ENCODE measurements at regions not wholly inside any gene's neighbourhood (a gene's known extent, or its start where the extent isn't known, plus 50 kb on each side); places are given as distances from the start of the nearest gene placed in this dataset.

DNA sequence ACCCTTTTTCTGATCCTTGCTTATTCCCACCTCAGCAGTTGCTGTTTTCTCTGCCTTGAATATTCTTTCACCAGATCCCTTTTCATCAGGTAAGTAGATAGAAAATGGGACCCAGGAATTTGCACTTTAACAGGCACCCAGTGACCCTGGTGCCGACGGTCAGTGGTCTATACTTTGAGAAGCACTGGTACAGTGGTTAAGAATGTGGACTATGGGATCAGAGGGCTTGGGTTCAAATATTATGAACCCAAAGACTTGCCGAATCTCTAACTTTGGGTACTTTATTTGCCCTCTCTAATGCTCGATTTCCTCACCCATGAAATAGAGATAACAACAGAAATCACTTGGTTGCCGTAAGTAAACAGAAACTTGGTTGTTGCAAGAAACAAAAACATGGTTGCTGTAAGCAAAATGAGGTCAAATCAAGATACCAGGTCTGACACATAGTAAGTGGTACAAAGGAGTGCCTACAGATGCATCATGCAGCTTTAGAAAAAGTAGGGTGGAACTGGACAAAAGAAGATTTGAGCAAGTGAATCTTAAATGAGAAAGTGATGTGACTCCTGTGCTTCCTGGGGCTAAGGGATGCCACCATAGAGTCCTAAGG is 69.5 kb upstream of the GLS start:
- H3K4me3 Mint-ChIP-seq (ENCODE audit: low read depth, unreplicated experiment): no peak overlapping the region
- H3K4me1 Mint-ChIP-seq (ENCODE audit: low read depth, unreplicated experiment): peaks cover 20% of the 10 kb centered on the region
- CTCF ChIA-PET: no interaction called here
- no peaks in the 10 kb centered on the region for H3K36me3 Mint-ChIP-seq (ENCODE audit: insufficient read depth, unreplicated experiment)
- TF ChIP-seq CTCF (IDR thresholded peaks at IDR 0.05; ENCODE audit: unreplicated experiment): no peak
- H3K27ac Mint-ChIP-seq (ENCODE audit: unreplicated experiment): no peak overlapping the region
- intact Hi-C loops (cut with micrococcal nuclease; ENCODE audit: unreplicated experiment): no loop called here
- peaks cover under 1% of the 10 kb centered on the region for H3K9me3 Mint-ChIP-seq (ENCODE audit: low read depth, unreplicated experiment)
- no peaks in the 10 kb centered on the region for H3K27me3 Mint-ChIP-seq (ENCODE audit: unreplicated experiment)
- DNase-seq: no peak
- BruUV-seq (replicated peaks): no TSS peak

DNA sequence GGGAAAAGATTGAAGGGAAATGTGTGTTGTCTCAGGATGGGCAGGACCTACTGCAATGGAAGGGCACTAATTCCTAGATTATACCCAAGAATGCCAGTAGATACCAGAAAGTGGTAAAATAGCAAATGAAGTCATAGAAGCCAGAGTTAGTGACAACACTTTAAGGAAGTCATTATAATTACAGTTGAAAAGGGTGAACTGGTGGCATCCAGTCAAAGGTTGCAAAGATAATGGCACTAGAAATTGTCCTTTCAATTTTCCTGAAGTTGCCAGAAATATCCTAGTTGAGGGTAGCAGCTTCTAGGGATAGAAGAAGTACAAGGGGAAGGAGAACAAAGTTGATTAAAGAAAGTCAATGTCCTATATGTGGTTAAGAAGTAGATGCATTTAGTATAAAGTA is 68.8 kb upstream of the GLS start:
- H3K27ac Mint-ChIP-seq (ENCODE audit: unreplicated experiment): no peak overlapping the region

GRCh38 chr2:190812506-190813294 is 67.9 kb upstream of the GLS start:
- Mint-ChIP-seq H3K27ac (ENCODE audit: unreplicated experiment) (no peak overlapping the region), H3K4me1 (ENCODE audit: low read depth, unreplicated experiment) (peaks cover 20% of the 10 kb centered on the region), H3K36me3 (ENCODE audit: insufficient read depth, unreplicated experiment) (no peaks in the 10 kb centered on the region), H3K9me3 (ENCODE audit: low read depth, unreplicated experiment) (peaks cover 7% of the 10 kb centered on the region), H3K27me3 (ENCODE audit: unreplicated experiment) (no peaks in the 10 kb centered on the region), H3K4me3 (ENCODE audit: low read depth, unreplicated experiment) (no peak overlapping the region)
- TF ChIP-seq CTCF (IDR thresholded peaks at IDR 0.05; ENCODE audit: unreplicated experiment): no peak
- no TSS peak for BruUV-seq (replicated peaks)
- no peak for DNase-seq
- intact Hi-C loops (cut with micrococcal nuclease; ENCODE audit: unreplicated experiment): no loop called here
- CTCF ChIA-PET: no interaction called here

More for the DNA sequence above, 68.8 kb upstream of the GLS start:
- Mint-ChIP-seq H3K4me1 (ENCODE audit: low read depth, unreplicated experiment) (peaks cover 20% of the 10 kb centered on the region), H3K36me3 (ENCODE audit: insufficient read depth, unreplicated experiment) (no peaks in the 10 kb centered on the region), H3K9me3 (ENCODE audit: low read depth, unreplicated experiment) (peaks cover 7% of the 10 kb centered on the region), H3K4me3 (ENCODE audit: low read depth, unreplicated experiment) (no peak overlapping the region), H3K27me3 (ENCODE audit: unreplicated experiment) (no peaks in the 10 kb centered on the region)
- no peak for DNase-seq
- intact Hi-C loops (cut with micrococcal nuclease; ENCODE audit: unreplicated experiment): no loop called here
- CTCF ChIA-PET: no interaction called here
- BruUV-seq (replicated peaks): no TSS peak
- TF ChIP-seq CTCF (IDR thresholded peaks at IDR 0.05; ENCODE audit: unreplicated experiment): no peak

- intact Hi-C loops (cut with micrococcal nuclease; ENCODE audit: unreplicated experiment): no loop called here
- CTCF ChIA-PET: interaction anchor here (0.5 kb wide), 2 partner anchors 27 to 996 kb away, joined by 3 read pairs; no protein-coding TSS in a partner anchor
- no peaks in the 10 kb centered on the region for H3K27me3 Mint-ChIP-seq (ENCODE audit: unreplicated experiment)
- H3K4me1 Mint-ChIP-seq (ENCODE audit: low read depth, unreplicated experiment): peaks cover 4% of the 10 kb centered on the region
- no peaks in the 10 kb centered on the region for H3K36me3 Mint-ChIP-seq (ENCODE audit: insufficient read depth, unreplicated experiment)
- no peak for DNase-seq
- no peak overlapping the region for H3K4me3 Mint-ChIP-seq (ENCODE audit: low read depth, unreplicated experiment)
- peaks cover 7% of the 10 kb centered on the region for H3K9me3 Mint-ChIP-seq (ENCODE audit: low read depth, unreplicated experiment)
- no peak overlapping the region for H3K27ac Mint-ChIP-seq (ENCODE audit: unreplicated experiment)
- no TSS peak for BruUV-seq (replicated peaks)
- no peak for TF ChIP-seq CTCF (IDR thresholded peaks at IDR 0.05; ENCODE audit: unreplicated experiment)
These were observed 65.4 kb upstream of the GLS start for GRCh38 chr2:190815226-190815625.

All from Calu3 (cell line).